Ascending aorta (tissue), 2 donors: ENCODE measurements at regions not wholly inside any gene's neighbourhood (a gene's known extent, or its start where the extent isn't known, plus 50 kb on each side); places are given as distances from the start of the nearest gene placed in this dataset.

Experiments used
- DNase-seq, 2 donors: peaks; one replicate each; pipeline ENCODE4 v3.0.0-alpha.2; 2019; ENCODE audit warnings: low spot score in 2 of 2
- H3K27ac ChIP-seq, 2 donors: fragments of 200-600 bp; sonication (generic); one replicate each; pipeline ENCODE4 v1.5.1; 2016 to 2017; ENCODE audit warnings: mild to moderate bottlenecking in 1 of 2
- H3K27me3 ChIP-seq: fragments of 200-600 bp; sonication (generic); one replicate; pipeline ENCODE4 v1.5.1; 2017
- H3K36me3 ChIP-seq, 2 donors: fragments of 200-600 bp; sonication (generic); one replicate each; pipeline ENCODE4 v1.5.1; 2016
- H3K4me1 ChIP-seq, 2 donors: fragments of 200-600 bp; sonication (generic); one replicate each; pipeline ENCODE4 v1.5.1; 2016 to 2017; ENCODE audit warnings: mild to moderate bottlenecking in 1 of 2
- H3K4me3 ChIP-seq, 2 donors: fragments of 200-600 bp; sonication (generic); one replicate each; pipeline ENCODE4 v1.5.1; 2016 to 2017; ENCODE audit warnings: mild to moderate bottlenecking in 1 of 2
- H3K9me3 ChIP-seq, 2 donors: fragments of 200-600 bp; sonication (generic); one replicate each; pipeline ENCODE4 v1.5.1; 2016
- CTCF ChIP-seq, 3 experiments: fragments of 200-600 bp in 2 of 3; fragments of 450-650 bp in 1 of 3; sonication (generic) in 2 of 3; IDR thresholded peaks; one replicate each; pipeline ENCODE4 v1.5.1; 2016 to 2019; ENCODE audit warnings: antibody characterized with exemption in 3 of 3, mild to moderate bottlenecking in 1 of 3, moderate library complexity in 1 of 3
- intact Hi-C: fragments of 100-400 bp; cut with DNase I; formaldehyde crosslinking; loops from one replicate; pipeline ENCODE4 v1.15.1; 2023

GRCh38 chr11:23425381-23425780, 565.1 kb upstream of the CCDC179 start:
- no peak for DNase-seq
- Histone ChIP-seq H3K4me1 (no peaks in the 10 kb centered on the region), H3K9me3 (no peaks in the 10 kb centered on the region), H3K27me3 (no peaks in the 10 kb centered on the region), H3K27ac (no peak overlapping the region), H3K36me3 (no peaks in the 10 kb centered on the region), H3K4me3 (no peak overlapping the region)
- intact Hi-C loops: no loop called here
- TF ChIP-seq CTCF (IDR thresholded peaks at IDR 0.05): no peak

GRCh38 chr11:23429569-23429968, 569.3 kb upstream of the CCDC179 start:
- no peak for TF ChIP-seq CTCF (IDR thresholded peaks at IDR 0.05)
- Histone ChIP-seq H3K27ac (no peak overlapping the region), H3K27me3 (no peaks in the 10 kb centered on the region), H3K4me3 (no peak overlapping the region), H3K36me3 (no peaks in the 10 kb centered on the region), H3K4me1 (no peaks in the 10 kb centered on the region), H3K9me3 (no peaks in the 10 kb centered on the region)
- DNase-seq: no peak
- intact Hi-C loops: no loop called here

GRCh38 chr11:23453522-23453921, 593.2 kb upstream of the CCDC179 start:
- no peak for TF ChIP-seq CTCF (IDR thresholded peaks at IDR 0.05)
- no peaks in the 10 kb centered on the region for H3K36me3 ChIP-seq
- no peaks in the 10 kb centered on the region for H3K27me3 ChIP-seq
- intact Hi-C loops: no loop called here
- no peak overlapping the region for H3K27ac ChIP-seq
- H3K4me1 ChIP-seq: no peaks in the 10 kb centered on the region
- no peak overlapping the region for H3K4me3 ChIP-seq
- no peak for DNase-seq
- no peaks in the 10 kb centered on the region for H3K9me3 ChIP-seq

GRCh38 chr11:23455321-23455891, 595.1 kb upstream of the CCDC179 start:
- TF ChIP-seq CTCF (IDR thresholded peaks at IDR 0.05): no peak
- Histone ChIP-seq H3K27ac (no peak overlapping the region), H3K9me3 (no peaks in the 10 kb centered on the region), H3K4me1 (no peaks in the 10 kb centered on the region), H3K27me3 (no peaks in the 10 kb centered on the region), H3K4me3 (no peak overlapping the region), H3K36me3 (no peaks in the 10 kb centered on the region)
- intact Hi-C loops: no loop called here
- DNase-seq: no peak

GRCh38 chr11:23457641-23458040, 597.4 kb upstream of the CCDC179 start:
- H3K27ac ChIP-seq: no peak overlapping the region
- no peaks in the 10 kb centered on the region for H3K36me3 ChIP-seq
- intact Hi-C loops: no loop called here
- no peak for TF ChIP-seq CTCF (IDR thresholded peaks at IDR 0.05)
- DNase-seq: no peak
- no peaks in the 10 kb centered on the region for H3K9me3 ChIP-seq
- no peaks in the 10 kb centered on the region for H3K4me1 ChIP-seq
- no peaks in the 10 kb centered on the region for H3K27me3 ChIP-seq
- H3K4me3 ChIP-seq: no peak overlapping the region

- Histone ChIP-seq H3K4me3 (no peak overlapping the region), H3K4me1 (no peaks in the 10 kb centered on the region), H3K27me3 (no peaks in the 10 kb centered on the region), H3K27ac (no peak overlapping the region), H3K9me3 (no peaks in the 10 kb centered on the region), H3K36me3 (no peaks in the 10 kb centered on the region)
- no peak for DNase-seq
- intact Hi-C loops: no loop called here
- no peak for TF ChIP-seq CTCF (IDR thresholded peaks at IDR 0.05)
Measured at GRCh38 chr11:23471878-23472277, 611.6 kb upstream of the CCDC179 start.
